GM10266 (cell line): ENCODE measurements at regions not wholly inside any gene's neighbourhood (a gene's known extent, or its start where the extent isn't known, plus 50 kb on each side); places are given as distances from the start of the nearest gene placed in this dataset.

Experiments used
- DNase-seq: peaks from one replicate; pipeline ENCODE4 v3.0.0; 2012; ENCODE audit errors: extremely low spot score
- TF ChIP-seq, protein P1 (sequence below): IDR thresholded peaks from 2 replicates; pipeline ENCODE4 v1.5.1; 2012; ENCODE audit warnings: mild to moderate bottlenecking, low read depth; ENCODE audit not compliant: control insufficient read depth, insufficient read depth; ENCODE audit errors: missing control alignments

DNA sequence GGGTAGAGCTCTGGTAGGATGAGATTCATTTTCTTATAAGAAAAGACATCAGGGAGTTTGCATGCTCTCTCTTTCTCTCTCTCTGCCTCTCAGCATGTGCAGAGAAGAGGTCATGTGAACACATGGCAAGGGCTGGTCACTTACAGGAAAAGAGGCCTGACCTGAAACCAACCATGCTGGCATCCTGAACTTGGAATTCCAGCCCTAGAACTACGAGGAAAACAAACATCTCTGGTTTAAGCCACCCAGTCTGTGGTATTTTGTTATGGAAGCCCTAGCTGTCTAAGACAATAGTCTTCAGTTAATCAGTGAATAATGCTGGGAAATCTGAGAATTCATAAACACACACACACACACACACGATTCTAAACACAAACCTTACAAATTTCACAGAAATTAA, 1104.2 kb upstream of the LRRN3 start:
- no peak for DNase-seq
- TF ChIP-seq, protein P1, sequence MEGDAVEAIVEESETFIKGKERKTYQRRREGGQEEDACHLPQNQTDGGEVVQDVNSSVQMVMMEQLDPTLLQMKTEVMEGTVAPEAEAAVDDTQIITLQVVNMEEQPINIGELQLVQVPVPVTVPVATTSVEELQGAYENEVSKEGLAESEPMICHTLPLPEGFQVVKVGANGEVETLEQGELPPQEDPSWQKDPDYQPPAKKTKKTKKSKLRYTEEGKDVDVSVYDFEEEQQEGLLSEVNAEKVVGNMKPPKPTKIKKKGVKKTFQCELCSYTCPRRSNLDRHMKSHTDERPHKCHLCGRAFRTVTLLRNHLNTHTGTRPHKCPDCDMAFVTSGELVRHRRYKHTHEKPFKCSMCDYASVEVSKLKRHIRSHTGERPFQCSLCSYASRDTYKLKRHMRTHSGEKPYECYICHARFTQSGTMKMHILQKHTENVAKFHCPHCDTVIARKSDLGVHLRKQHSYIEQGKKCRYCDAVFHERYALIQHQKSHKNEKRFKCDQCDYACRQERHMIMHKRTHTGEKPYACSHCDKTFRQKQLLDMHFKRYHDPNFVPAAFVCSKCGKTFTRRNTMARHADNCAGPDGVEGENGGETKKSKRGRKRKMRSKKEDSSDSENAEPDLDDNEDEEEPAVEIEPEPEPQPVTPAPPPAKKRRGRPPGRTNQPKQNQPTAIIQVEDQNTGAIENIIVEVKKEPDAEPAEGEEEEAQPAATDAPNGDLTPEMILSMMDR, result no peak

DNA sequence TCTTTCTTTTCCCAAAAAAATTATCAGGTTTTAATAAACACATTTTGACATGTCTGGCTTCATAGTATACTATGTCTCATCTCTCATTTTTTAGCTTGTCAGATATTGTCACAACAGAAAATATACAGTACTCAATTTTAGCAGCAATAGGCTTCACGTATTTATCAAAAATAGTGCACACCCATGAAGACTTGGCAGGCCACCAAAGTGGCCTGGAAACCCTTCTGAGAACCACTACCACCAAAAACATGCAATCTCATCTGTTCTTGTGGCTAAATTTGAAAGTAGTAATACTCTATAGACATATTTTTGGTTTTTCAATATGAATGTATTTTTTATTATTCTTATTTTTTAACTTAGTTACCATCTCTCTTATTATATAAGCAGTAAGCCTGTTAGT, 1094.5 kb upstream of the LRRN3 start:
- no peak for DNase-seq
- TF ChIP-seq, protein P1, result no peak

DNA sequence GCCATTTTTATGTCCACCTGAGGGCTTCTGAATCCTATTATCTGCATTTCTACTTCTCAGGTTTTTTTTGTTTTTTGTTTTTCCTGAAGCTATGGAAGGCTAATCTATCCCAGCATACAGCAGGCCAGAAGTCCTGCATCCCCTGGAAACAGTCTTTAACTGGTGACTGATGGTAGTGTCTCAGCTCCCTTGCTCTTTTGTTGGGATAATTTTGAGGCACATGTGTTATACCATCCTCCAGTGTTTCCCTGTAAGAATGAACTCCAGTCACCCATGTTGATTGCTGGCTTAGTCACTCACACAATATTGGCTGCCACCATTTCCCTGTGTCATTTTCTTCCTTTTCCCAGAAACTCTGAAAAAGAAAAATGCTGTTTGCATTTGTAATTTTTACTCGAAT, 1094.0 kb upstream of the LRRN3 start:
- no peak for DNase-seq
- TF ChIP-seq, protein P1, result no peak

DNA sequence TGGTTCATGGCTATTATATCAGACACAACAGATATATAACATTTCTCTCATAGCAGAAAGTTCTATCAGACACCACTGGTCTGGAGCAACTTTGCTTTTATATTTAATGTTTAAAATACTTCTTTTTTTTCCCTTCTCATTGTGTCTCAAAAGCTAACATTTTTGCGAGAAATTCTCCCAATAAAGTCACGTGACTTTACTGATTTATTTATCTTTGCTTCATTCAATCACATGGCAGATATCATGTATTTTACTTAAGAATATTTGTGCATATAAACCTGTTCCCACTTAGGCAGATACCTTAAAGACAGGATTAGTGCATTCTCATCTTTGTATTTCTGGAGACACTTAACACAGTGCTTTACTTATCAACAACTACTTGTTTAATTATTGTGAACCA, 1093.1 kb upstream of the LRRN3 start:
- DNase-seq, result no peak
- TF ChIP-seq, protein P1, result no peak

DNA sequence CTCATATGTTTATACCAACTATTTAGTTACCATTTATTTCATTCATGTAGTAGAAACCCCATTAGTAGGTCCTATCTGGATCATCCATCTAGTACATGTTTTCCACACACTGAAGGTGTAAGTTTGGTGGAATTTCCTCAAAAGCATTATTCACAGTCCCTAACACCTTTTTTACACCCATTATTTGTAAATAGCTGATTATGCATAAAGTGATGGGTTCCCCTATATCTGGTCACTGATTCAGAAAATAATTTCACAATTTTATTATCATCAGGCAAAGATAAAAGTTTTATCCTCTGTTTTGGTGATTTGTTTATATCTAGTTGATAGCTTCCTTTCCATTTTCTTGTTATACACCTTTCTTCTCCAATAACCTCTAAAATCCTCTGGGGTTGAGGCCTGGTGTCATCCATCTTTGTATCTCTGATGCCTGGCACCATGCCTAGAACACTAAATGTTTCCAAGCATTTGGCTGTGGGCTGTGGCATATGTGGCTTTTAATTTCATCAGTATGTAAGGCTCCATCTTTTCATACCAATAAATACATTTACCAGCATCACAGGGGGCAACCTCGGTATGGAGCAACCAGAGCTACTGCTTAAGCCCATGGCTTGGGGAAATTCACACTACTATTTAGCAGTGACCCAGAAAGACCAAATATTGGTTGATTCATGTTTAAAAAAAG, 1089.5 kb upstream of the LRRN3 start:
- DNase-seq, result no peak
- TF ChIP-seq, protein P1, result no peak

DNA sequence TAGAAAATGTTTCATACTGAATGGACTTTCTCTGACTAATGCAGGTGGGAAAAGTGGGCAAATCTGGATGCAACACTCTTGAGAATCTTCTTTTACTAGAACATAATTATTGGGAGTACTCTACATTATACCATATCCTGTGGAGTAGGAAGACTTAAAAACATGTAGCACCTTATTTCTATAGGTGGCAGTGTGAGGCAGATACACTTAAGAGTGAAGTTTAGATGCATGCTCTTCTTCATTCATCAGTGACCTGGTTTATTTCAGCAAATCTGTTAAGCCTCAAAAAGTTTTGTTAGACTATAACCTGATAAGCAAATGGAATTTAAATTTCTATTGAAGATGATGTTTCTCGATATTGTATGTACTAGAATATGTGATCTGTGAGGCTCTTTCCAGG, 1087.1 kb upstream of the LRRN3 start:
- TF ChIP-seq, protein P1, result no peak
- DNase-seq, result no peak

DNA sequence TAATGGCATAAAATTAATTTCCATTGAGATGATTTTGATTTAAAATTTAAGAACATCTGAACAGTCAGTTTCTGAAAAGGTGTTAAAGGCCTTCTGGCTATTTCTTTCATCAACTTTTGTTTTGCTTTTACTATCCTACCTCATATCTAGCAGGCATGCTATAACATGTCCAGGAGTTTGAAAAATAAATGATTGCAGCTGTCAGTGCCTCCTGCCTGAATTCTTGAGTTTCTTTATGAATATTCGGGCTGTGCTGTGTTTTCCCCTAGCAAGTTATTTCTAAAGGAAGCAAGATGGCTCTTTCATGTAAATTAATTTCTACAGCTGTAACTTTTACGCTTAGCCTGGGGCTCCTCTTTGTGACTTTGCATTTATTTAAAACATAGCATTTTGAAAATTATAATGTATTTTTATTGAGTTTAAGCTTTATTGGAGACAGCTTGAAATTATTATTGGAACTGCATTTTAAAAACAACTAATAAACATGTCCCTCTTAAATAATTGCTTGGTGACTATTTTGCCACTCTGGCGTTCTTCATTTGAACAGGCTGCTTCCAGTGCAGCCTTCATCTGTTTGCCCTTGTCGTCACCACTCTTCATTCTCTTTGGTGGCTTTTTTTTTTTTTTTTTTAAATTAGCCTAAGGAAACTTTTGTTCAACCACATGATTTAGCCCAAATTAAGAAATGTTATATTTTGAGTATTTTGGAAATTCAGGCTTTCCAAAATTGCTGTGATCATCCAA, 1083.4 kb upstream of the LRRN3 start:
- DNase-seq, result no peak
- TF ChIP-seq, protein P1, result no peak
